ENCODE measurements at regions not wholly inside any gene's neighbourhood (a gene's known extent, or its start where the extent isn't known, plus 50 kb on each side); places are given as distances from the start of the nearest gene placed in this dataset.

- H3K9me3 Mint-ChIP-seq (ENCODE audit: unreplicated experiment) = no peaks in the 10 kb centered on the region
Observed at GRCh38 chr6:144756469-144756868, 471.3 kb downstream of the UTRN start.

GRCh38 chr6:144757299-144757698 lies 472.2 kb downstream of the UTRN start:
- TF ChIP-seq CTCF (IDR thresholded peaks at IDR 0.05; ENCODE audit: insufficient read depth in 1 of 2, low read depth in 1 of 2, low read length in 1 of 2, severe bottlenecking in 1 of 2, unreplicated experiment in 1 of 2) = no peak
- Histone ChIP-seq H3K36me3 (ENCODE audit: control insufficient read depth, insufficient read depth, low read length) (no peaks in the 10 kb centered on the region; the same call in none of the 2 replicates), H3K27me3 (replicated peaks; ENCODE audit: control insufficient read depth, insufficient read depth, low read length) (no peaks in the 10 kb centered on the region), H3K4me3 (ENCODE audit: low read depth, low read length) (no peak overlapping the region), H3K9me3 (no peaks in the 10 kb centered on the region), H3K4me1 (no peaks in the 10 kb centered on the region)
- no peaks in the 10 kb centered on the region for H3K9me3 Mint-ChIP-seq (ENCODE audit: unreplicated experiment)
- no TSS peak for BruUV-seq (replicated peaks)
- ChIA-PET POLR2A (no interaction called here), CTCF (no interaction called here)
- H3K36me3 Mint-ChIP-seq (ENCODE audit: insufficient read depth, unreplicated experiment) = peaks cover 29% of the 10 kb centered on the region
- DNase-seq = no peak
- no peak overlapping the region for H3K4me3 Mint-ChIP-seq (ENCODE audit: unreplicated experiment)
- no peak overlapping the region for H3K27ac Mint-ChIP-seq (ENCODE audit: unreplicated experiment)
- no peaks in the 10 kb centered on the region for H3K4me1 Mint-ChIP-seq (ENCODE audit: low read depth, unreplicated experiment)
- intact Hi-C loops (cut with micrococcal nuclease; ENCODE audit: unreplicated experiment) = no loop called here
- no peaks in the 10 kb centered on the region for H3K27me3 Mint-ChIP-seq (ENCODE audit: insufficient read depth, unreplicated experiment)

More at GRCh38 chr6:144756469-144756868, 471.3 kb downstream of the UTRN start:
- ChIA-PET CTCF (no interaction called here), POLR2A (no interaction called here)
- no TSS peak for BruUV-seq (replicated peaks)
- no peak overlapping the region for H3K4me3 ChIP-seq (ENCODE audit: low read depth, low read length)
- Mint-ChIP-seq H3K27me3 (ENCODE audit: insufficient read depth, unreplicated experiment) (no peaks in the 10 kb centered on the region), H3K36me3 (ENCODE audit: insufficient read depth, unreplicated experiment) (peaks cover 33% of the 10 kb centered on the region), H3K4me1 (ENCODE audit: low read depth, unreplicated experiment) (no peaks in the 10 kb centered on the region), H3K27ac (ENCODE audit: unreplicated experiment) (no peak overlapping the region), H3K4me3 (ENCODE audit: unreplicated experiment) (no peak overlapping the region)
- intact Hi-C loops (cut with micrococcal nuclease; ENCODE audit: unreplicated experiment) = no loop called here
- H3K36me3 ChIP-seq (ENCODE audit: control insufficient read depth, insufficient read depth, low read length) = no peaks in the 10 kb centered on the region; the same call in none of the 2 replicates
- no peak for DNase-seq
- H3K9me3 ChIP-seq = no peaks in the 10 kb centered on the region
- TF ChIP-seq CTCF (IDR thresholded peaks at IDR 0.05; ENCODE audit: insufficient read depth in 1 of 2, low read depth in 1 of 2, low read length in 1 of 2, severe bottlenecking in 1 of 2, unreplicated experiment in 1 of 2) = no peak
- H3K4me1 ChIP-seq = no peaks in the 10 kb centered on the region
- no peaks in the 10 kb centered on the region for H3K27me3 ChIP-seq (replicated peaks; ENCODE audit: control insufficient read depth, insufficient read depth, low read length)

- Mint-ChIP-seq H3K4me3 (ENCODE audit: unreplicated experiment) (no peak overlapping the region), H3K27ac (ENCODE audit: unreplicated experiment) (no peak overlapping the region), H3K9me3 (ENCODE audit: unreplicated experiment) (no peaks in the 10 kb centered on the region), H3K27me3 (ENCODE audit: insufficient read depth, unreplicated experiment) (no peaks in the 10 kb centered on the region), H3K4me1 (ENCODE audit: low read depth, unreplicated experiment) (no peaks in the 10 kb centered on the region), H3K36me3 (ENCODE audit: insufficient read depth, unreplicated experiment) (peaks cover 24% of the 10 kb centered on the region)
- ChIA-PET POLR2A (no interaction called here), CTCF (no interaction called here)
- Histone ChIP-seq H3K27me3 (replicated peaks; ENCODE audit: control insufficient read depth, insufficient read depth, low read length) (no peaks in the 10 kb centered on the region), H3K4me3 (ENCODE audit: low read depth, low read length) (no peak overlapping the region), H3K36me3 (ENCODE audit: control insufficient read depth, insufficient read depth, low read length) (no peaks in the 10 kb centered on the region; the same call in none of the 2 replicates), H3K4me1 (no peaks in the 10 kb centered on the region), H3K9me3 (no peaks in the 10 kb centered on the region)
- TF ChIP-seq CTCF (IDR thresholded peaks at IDR 0.05; ENCODE audit: insufficient read depth in 1 of 2, low read depth in 1 of 2, low read length in 1 of 2, severe bottlenecking in 1 of 2, unreplicated experiment in 1 of 2) = no peak
- BruUV-seq (replicated peaks) = no TSS peak
- DNase-seq = no peak
- intact Hi-C loops (cut with micrococcal nuclease; ENCODE audit: unreplicated experiment) = no loop called here
Observed at GRCh38 chr6:144757730-144758129, 472.6 kb downstream of the UTRN start.
